GM23248 (cell line): ENCODE measurements at regions not wholly inside any gene's neighbourhood (a gene's known extent, or its start where the extent isn't known, plus 50 kb on each side); places are given as distances from the start of the nearest gene placed in this dataset.

Source experiments
- DNase-seq: peaks from one replicate; pipeline ENCODE4 v3.0.0-alpha.2; 2015
- H2AFZ ChIP-seq: fragments of 200-600 bp; sonication (generic); 2 replicates; pipeline ENCODE4 v1.6.1; 2016; ENCODE audit warnings: antibody characterized with exemption
- H3F3A ChIP-seq: fragments of 200-600 bp; sonication (generic); 2 replicates; pipeline ENCODE4 v1.6.1; 2016; ENCODE audit warnings: mild to moderate bottlenecking, antibody characterized with exemption, mixed run types; ENCODE audit not compliant: insufficient read depth
- H3K27ac ChIP-seq: fragments of 200-600 bp; sonication (generic); 2 replicates; pipeline ENCODE4 v1.5.1; 2016; ENCODE audit warnings: mild to moderate bottlenecking
- H3K27me3 ChIP-seq: fragments of 200-600 bp; sonication (generic); replicated peaks from 2 replicates; pipeline ENCODE4 v1.6.1; 2016; ENCODE audit warnings: mild to moderate bottlenecking; ENCODE audit not compliant: insufficient read depth
- H3K36me3 ChIP-seq: fragments of 200-600 bp; sonication (generic); 2 replicates; pipeline ENCODE4 v1.6.1; 2016; ENCODE audit warnings: low read depth, mild to moderate bottlenecking
- H3K4me1 ChIP-seq: fragments of 200-600 bp; sonication (generic); 2 replicates; pipeline ENCODE4 v1.6.1; 2016; ENCODE audit warnings: mild to moderate bottlenecking; ENCODE audit not compliant: insufficient read depth
- H3K4me2 ChIP-seq: fragments of 200-600 bp; sonication (generic); one replicate; pipeline ENCODE4 v1.6.1; 2016; ENCODE audit warnings: mild to moderate bottlenecking; ENCODE audit not compliant: unreplicated experiment
- H3K4me3 ChIP-seq: fragments of 200-600 bp; sonication (generic); 2 replicates; pipeline ENCODE4 v1.5.1; 2016; ENCODE audit warnings: mild to moderate bottlenecking
- H3K79me2 ChIP-seq: fragments of 200-600 bp; sonication (generic); 2 replicates; pipeline ENCODE4 v1.6.1; 2016; ENCODE audit warnings: mild to moderate bottlenecking; ENCODE audit not compliant: insufficient read depth
- H3K9ac ChIP-seq: fragments of 200-600 bp; sonication (generic); 2 replicates; pipeline ENCODE4 v1.6.1; 2016; ENCODE audit warnings: mild to moderate bottlenecking
- H3K9me2 ChIP-seq: fragments of 200-600 bp; sonication (generic); 2 replicates; pipeline ENCODE4 v1.6.1; 2016; ENCODE audit warnings: mixed run types, mild to moderate bottlenecking, moderate library complexity; ENCODE audit not compliant: insufficient read depth
- H3K9me3 ChIP-seq: fragments of 200-600 bp; sonication (generic); one replicate; pipeline ENCODE4 v1.6.1; 2017; ENCODE audit warnings: low read depth
- H4K20me1 ChIP-seq: fragments of 200-600 bp; sonication (generic); 2 replicates; pipeline ENCODE4 v1.6.0; 2016; ENCODE audit not compliant: insufficient read depth
- EZH2 ChIP-seq: fragments of 200-600 bp; sonication (generic); IDR thresholded peaks from 2 replicates; pipeline ENCODE4 v1.6.1; 2018; ENCODE audit warnings: antibody characterized with exemption, mild to moderate bottlenecking; ENCODE audit not compliant: insufficient read depth, poor library complexity, severe bottlenecking
- EZH2phosphoT487 ChIP-seq: fragments of 200-600 bp; sonication (generic); IDR thresholded peaks from 2 replicates; pipeline ENCODE4 v1.6.1; 2018; ENCODE audit warnings: antibody characterized with exemption, moderate library complexity, mild to moderate bottlenecking, low read depth; ENCODE audit not compliant: insufficient read depth
- WGBS, 2 experiments: methylation state at CpG; one replicate each; pipeline ENCODE4 v1.1.6; 2015 to 2017; ENCODE audit warnings: low lambda C conversion rate in 2 of 2, low coverage in 1 of 2; ENCODE audit errors: missing lambda C conversion rate in 2 of 2; 5-methylcytosine and 5-hydroxymethylcytosine counted together
- in situ Hi-C: fragments of 300-500 bp; cut with MboI; formaldehyde crosslinking; loops from 2 replicates; pipeline ENCODE4 v1.15.0; 2020

DNA sequence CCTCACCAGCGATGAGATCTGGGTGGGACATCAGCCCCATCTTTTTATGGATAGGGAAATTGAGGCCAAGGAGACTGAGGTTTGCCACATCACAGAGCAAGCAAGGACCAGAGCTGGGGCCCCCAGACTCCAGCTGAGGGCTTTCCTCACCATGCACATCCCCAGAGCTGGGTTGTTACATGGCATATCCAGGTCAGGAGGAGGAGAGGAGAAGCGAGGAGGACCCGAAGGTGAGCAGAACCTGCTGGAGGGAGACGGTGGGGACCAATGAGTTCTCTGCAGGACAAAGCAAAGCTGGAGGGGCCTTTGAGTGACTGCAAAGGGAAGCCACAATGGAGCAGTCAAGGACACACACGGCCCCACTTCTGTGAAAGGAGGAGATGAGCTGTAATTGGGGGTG lies 255.5 kb upstream of the CSF3R start:
- no peak overlapping the region for H3K4me3 ChIP-seq
- no peak for DNase-seq
- no peaks in the 10 kb centered on the region for H3K9me3 ChIP-seq
- TF ChIP-seq EZH2 (no peak), EZH2phosphoT487 (no peak)
- H4K20me1 ChIP-seq = no peaks in the 10 kb centered on the region
- no peaks in the 10 kb centered on the region for H3K36me3 ChIP-seq
- no peak overlapping the region for H3K4me2 ChIP-seq
- no peaks in the 10 kb centered on the region for H3F3A ChIP-seq
- no peaks in the 10 kb centered on the region for H3K9me2 ChIP-seq
- H3K79me2 ChIP-seq = no peaks in the 10 kb centered on the region
- H3K4me1 ChIP-seq = no peaks in the 10 kb centered on the region
- whole genome bisulfite sequencing, 2 experiments = 26 to 33% methylated on average over 5 of the region's 5 CpGs
- no peak overlapping the region for H3K27ac ChIP-seq
- no peak overlapping the region for H3K9ac ChIP-seq
- in situ Hi-C loops = no loop called here
- H3K27me3 ChIP-seq = no peaks in the 10 kb centered on the region
- H2AFZ ChIP-seq = no peak overlapping the region

DNA sequence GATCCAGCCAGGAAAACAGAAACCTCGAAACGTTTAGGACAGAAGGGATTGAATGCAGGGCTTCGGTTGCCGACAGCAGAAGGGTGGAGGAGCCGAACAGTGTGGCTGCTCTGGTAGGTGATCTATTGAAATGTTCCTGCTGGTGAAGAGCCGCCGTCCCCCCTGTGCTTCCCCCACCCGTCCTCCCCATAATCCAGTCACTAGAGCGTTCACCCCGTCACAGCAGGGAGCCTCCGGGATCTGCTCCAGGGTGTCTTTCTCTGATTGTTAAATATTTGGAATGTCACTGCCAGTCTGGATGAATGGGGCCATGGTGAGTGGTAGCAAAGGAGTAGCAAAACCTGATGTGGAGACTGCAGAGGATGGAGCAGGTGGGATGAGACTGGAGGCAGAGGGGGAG lies 255.1 kb upstream of the CSF3R start:
- no peak overlapping the region for H3K4me2 ChIP-seq
- no peaks in the 10 kb centered on the region for H3K79me2 ChIP-seq
- no peaks in the 10 kb centered on the region for H3K27me3 ChIP-seq
- in situ Hi-C loops = no loop called here
- H3K9ac ChIP-seq = no peak overlapping the region
- H4K20me1 ChIP-seq = no peaks in the 10 kb centered on the region
- TF ChIP-seq EZH2 = no peak
- TF ChIP-seq EZH2phosphoT487 = no peak
- WGBS, 2 experiments = 8% methylated on average over 11 of the region's 11 CpGs
- no peak overlapping the region for H2AFZ ChIP-seq
- H3F3A ChIP-seq = no peaks in the 10 kb centered on the region
- H3K9me2 ChIP-seq = no peaks in the 10 kb centered on the region
- H3K27ac ChIP-seq = no peak overlapping the region
- H3K4me1 ChIP-seq = no peaks in the 10 kb centered on the region
- no peak for DNase-seq
- H3K4me3 ChIP-seq = no peak overlapping the region
- no peaks in the 10 kb centered on the region for H3K36me3 ChIP-seq
- no peaks in the 10 kb centered on the region for H3K9me3 ChIP-seq

DNA sequence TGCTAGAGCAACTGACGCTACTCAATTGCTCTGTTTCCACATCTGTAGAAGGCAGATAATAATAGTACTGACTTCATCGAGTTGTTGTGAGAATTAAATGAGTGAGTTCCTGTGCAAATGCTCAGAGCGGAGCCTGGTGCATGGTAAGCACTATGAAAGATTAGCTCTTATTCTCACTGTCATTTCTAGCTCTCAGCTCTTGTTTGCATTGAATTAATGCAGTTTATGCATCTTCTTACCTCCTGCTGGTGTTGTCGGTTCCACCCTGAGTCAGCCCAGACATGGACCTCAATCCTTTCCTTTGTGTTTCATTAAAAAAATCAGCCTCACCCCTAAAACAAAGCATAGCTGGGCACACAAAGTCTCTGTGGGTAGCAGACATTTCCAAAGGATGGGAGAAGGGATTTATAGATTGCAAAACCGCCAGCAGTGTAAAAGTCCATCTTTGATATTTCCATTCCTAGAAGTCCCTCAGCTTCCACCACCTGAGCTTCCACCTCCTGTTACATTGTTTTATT lies 254.4 kb upstream of the CSF3R start:
- WGBS, 2 experiments = 23 to 24% methylated on average over 5 of the region's 5 CpGs
- no peaks in the 10 kb centered on the region for H3F3A ChIP-seq
- TF ChIP-seq EZH2phosphoT487 (no peak), EZH2 (no peak)
- no peaks in the 10 kb centered on the region for H3K27me3 ChIP-seq
- no peak overlapping the region for H2AFZ ChIP-seq
- no peaks in the 10 kb centered on the region for H4K20me1 ChIP-seq
- no peak overlapping the region for H3K4me3 ChIP-seq
- in situ Hi-C loops = no loop called here
- no peaks in the 10 kb centered on the region for H3K79me2 ChIP-seq
- H3K4me1 ChIP-seq = no peaks in the 10 kb centered on the region
- H3K36me3 ChIP-seq = no peaks in the 10 kb centered on the region
- no peak overlapping the region for H3K4me2 ChIP-seq
- no peaks in the 10 kb centered on the region for H3K9me2 ChIP-seq
- no peak overlapping the region for H3K27ac ChIP-seq
- no peak for DNase-seq
- H3K9me3 ChIP-seq = no peaks in the 10 kb centered on the region
- no peak overlapping the region for H3K9ac ChIP-seq

DNA sequence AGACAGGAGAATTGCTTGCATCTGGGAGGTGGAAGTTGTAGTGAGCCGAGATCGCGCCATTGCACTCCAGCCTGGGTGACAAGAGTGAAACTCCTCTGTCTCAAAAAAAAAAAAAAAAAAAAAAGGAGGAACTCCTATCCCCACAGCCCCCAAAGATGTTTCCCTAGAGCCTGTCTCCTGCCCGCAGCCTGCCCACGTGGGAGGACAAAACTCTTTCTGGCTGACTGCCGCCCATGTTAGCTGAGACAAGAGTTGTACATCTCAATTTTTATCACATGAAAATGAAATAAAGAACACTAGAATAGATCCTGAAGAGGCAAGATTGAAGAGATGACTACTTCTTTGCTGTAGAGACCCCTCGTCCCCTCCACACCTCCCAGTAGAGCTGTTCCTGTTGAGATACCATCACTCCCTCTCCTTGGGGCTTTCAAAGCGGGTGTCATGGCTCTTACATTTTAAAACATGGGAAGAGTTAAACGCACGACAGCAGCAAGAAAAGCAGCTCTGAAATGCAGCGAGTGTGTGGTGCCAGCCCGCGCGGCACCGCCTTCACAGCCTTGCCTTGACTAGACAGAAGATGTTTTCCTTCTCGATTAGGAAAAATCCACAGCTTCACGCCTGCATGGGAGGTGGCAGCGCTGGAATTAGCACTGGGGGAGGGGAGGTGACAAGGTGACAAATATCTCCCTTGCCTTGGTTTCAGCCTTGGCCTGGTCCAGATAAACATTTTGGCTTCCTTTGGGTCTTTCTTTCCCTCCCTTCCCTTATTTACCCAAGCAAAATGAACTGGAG lies 253.4 kb upstream of the CSF3R start:
- 11 to 17% methylated on average over 17 to 18 of the region's 18 CpGs for WGBS, 2 experiments
- Histone ChIP-seq H2AFZ (no peak overlapping the region), H3K4me2 (no peak overlapping the region)

More for the DNA sequence above, 253.4 kb upstream of the CSF3R start:
- Histone ChIP-seq H3K36me3 (no peaks in the 10 kb centered on the region), H3K27me3 (no peaks in the 10 kb centered on the region), H3K9me2 (no peaks in the 10 kb centered on the region), H3K9ac (no peak overlapping the region), H3F3A (no peaks in the 10 kb centered on the region), H3K79me2 (no peaks in the 10 kb centered on the region), H3K27ac (no peak overlapping the region), H4K20me1 (no peaks in the 10 kb centered on the region), H3K4me1 (no peaks in the 10 kb centered on the region), H3K4me3 (no peak overlapping the region), H3K9me3 (no peaks in the 10 kb centered on the region)
- TF ChIP-seq EZH2 = no peak
- no peak for TF ChIP-seq EZH2phosphoT487
- in situ Hi-C loops = no loop called here
- no peak for DNase-seq
